Brain microvascular endothelial cell (primary cell): ENCODE measurements at regions not wholly inside any gene's neighbourhood (a gene's known extent, or its start where the extent isn't known, plus 50 kb on each side); places are given as distances from the start of the nearest gene placed in this dataset.
"Not testable (repeated sequence)": the region's sequence is repeated elsewhere in the genome, so short reads cannot be mapped to it uniquely, and the experiment has no call there.

Experiments
- DNase-seq: peaks from one replicate; pipeline ENCODE4 v3.0.0-alpha.2; 2020
- H3K27ac ChIP-seq: fragments of 250-450 bp; sonication (Bioruptor Pico); 2 replicates; pipeline ENCODE4 v1.5.1; 2020; ENCODE audit warnings: mild to moderate bottlenecking, moderate library complexity
- H3K27me3 ChIP-seq: fragments of 250-450 bp; sonication (Bioruptor Pico); replicated peaks from 2 replicates; pipeline ENCODE4 v1.5.1; 2020; ENCODE audit warnings: mild to moderate bottlenecking
- H3K36me3 ChIP-seq: fragments of 250-450 bp; sonication (Bioruptor Pico); replicated peaks from 2 replicates; pipeline ENCODE4 v1.5.1; 2020; ENCODE audit warnings: mild to moderate bottlenecking
- H3K4me3 ChIP-seq: 2 replicates; pipeline ENCODE4 v1.5.1; 2011; ENCODE audit warnings: low read depth, mild to moderate bottlenecking, control low read depth, low read length, moderate library complexity
- in situ Hi-C: cut with HindIII; loops from 2 replicates; pipeline ENCODE4 v1.10.0; 2017; ENCODE audit warnings: low sequenced_read_pairs, low pct_ligation_motif_present
- TF ChIP-seq, protein P1 (sequence below): IDR thresholded peaks from 2 replicates; pipeline ENCODE4 v1.5.1; 2011; ENCODE audit warnings: low read depth, mild to moderate bottlenecking, moderate library complexity, low read length, control low read depth, inconsistent platforms; ENCODE audit errors: missing control alignments

GRCh38 chr16:5302372-5303114 lies 204.9 kb upstream of the EEF2KMT start:
- TF ChIP-seq, protein P1, sequence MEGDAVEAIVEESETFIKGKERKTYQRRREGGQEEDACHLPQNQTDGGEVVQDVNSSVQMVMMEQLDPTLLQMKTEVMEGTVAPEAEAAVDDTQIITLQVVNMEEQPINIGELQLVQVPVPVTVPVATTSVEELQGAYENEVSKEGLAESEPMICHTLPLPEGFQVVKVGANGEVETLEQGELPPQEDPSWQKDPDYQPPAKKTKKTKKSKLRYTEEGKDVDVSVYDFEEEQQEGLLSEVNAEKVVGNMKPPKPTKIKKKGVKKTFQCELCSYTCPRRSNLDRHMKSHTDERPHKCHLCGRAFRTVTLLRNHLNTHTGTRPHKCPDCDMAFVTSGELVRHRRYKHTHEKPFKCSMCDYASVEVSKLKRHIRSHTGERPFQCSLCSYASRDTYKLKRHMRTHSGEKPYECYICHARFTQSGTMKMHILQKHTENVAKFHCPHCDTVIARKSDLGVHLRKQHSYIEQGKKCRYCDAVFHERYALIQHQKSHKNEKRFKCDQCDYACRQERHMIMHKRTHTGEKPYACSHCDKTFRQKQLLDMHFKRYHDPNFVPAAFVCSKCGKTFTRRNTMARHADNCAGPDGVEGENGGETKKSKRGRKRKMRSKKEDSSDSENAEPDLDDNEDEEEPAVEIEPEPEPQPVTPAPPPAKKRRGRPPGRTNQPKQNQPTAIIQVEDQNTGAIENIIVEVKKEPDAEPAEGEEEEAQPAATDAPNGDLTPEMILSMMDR: no peak
- Histone ChIP-seq H3K27ac (no peak overlapping the region), H3K4me3 (no peak overlapping the region), H3K36me3 (no peaks in the 10 kb centered on the region), H3K27me3 (no peaks in the 10 kb centered on the region)
- DNase-seq: no peak
- in situ Hi-C loops: no loop called here

DNA sequence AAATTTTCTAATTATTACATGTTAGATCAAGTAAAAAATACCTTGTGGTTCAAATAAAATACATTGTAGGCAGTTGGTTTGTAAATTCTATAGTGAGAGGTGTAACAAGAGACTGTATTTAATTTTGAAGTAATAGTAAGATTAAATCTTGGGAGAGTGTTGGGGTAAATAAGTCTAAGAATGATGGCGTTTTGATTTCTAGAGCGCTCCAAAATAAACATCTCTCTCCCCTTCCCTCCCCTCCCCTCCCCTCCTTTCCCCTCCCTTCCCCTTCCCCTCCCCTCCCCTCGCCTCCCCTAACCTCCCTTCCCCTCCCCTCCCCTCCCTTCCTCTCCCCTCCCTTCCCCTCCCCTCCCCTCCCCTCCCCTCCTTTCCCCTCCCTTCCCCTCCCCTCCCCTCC lies 200.6 kb upstream of the EEF2KMT start:
- H3K27ac ChIP-seq: no peak overlapping the region
- H3K4me3 ChIP-seq: no peak overlapping the region
- H3K27me3 ChIP-seq: no peaks in the 10 kb centered on the region
- no peaks in the 10 kb centered on the region for H3K36me3 ChIP-seq
- in situ Hi-C loops: no loop called here
- DNase-seq: no peak
- TF ChIP-seq, protein P1: no peak

GRCh38 chr16:5296176-5296575 lies 198.6 kb upstream of the EEF2KMT start:
- in situ Hi-C loops: no loop called here
- no peaks in the 10 kb centered on the region for H3K27me3 ChIP-seq
- H3K36me3 ChIP-seq: no peaks in the 10 kb centered on the region
- TF ChIP-seq, protein P1: no peak
- H3K27ac ChIP-seq: no peak overlapping the region
- DNase-seq: no peak
- no peak overlapping the region for H3K4me3 ChIP-seq

GRCh38 chr16:5295304-5295703 lies 197.7 kb upstream of the EEF2KMT start:
- H3K27me3 ChIP-seq, H3K36me3 ChIP-seq, in situ Hi-C loops, H3K27ac ChIP-seq, DNase-seq, H3K4me3 ChIP-seq: not testable (repeated sequence)

GRCh38 chr16:5282152-5282551 lies 184.6 kb upstream of the EEF2KMT start:
- H3K27me3 ChIP-seq, H3K27ac ChIP-seq, in situ Hi-C loops: not testable (repeated sequence)

GRCh38 chr16:5257462-5257861 lies 159.9 kb upstream of the EEF2KMT start:
- TF ChIP-seq, protein P1: no peak
- in situ Hi-C loops: no loop called here
- Histone ChIP-seq H3K4me3 (no peak overlapping the region), H3K27ac (no peak overlapping the region), H3K36me3 (no peaks in the 10 kb centered on the region), H3K27me3 (no peaks in the 10 kb centered on the region)
- no peak for DNase-seq

More at GRCh38 chr16:5282152-5282551, 184.6 kb upstream of the EEF2KMT start:
- not testable (repeated sequence) for DNase-seq, H3K36me3 ChIP-seq, H3K4me3 ChIP-seq

DNA sequence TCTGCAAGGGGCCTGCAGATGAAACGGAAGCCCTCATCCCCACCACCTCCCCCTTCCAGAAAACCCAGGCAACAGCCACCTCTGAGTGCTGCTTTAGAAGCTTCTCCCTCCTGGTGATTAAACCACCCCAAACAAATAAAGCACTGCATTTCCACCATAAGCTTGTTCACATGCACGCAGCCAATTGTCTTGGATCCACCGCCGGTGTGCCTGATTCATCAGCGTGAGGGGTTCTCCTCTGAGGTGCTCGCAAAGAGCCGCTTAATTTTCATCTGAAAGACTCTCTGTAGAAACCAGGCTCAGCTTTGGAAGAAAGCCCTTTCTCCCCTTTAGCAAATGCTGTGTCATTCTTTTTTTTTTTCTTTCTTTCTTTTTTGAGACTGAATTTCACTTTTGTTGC lies 155.2 kb upstream of the EEF2KMT start:
- Histone ChIP-seq H3K36me3 (no peaks in the 10 kb centered on the region), H3K27me3 (no peaks in the 10 kb centered on the region), H3K4me3 (no peak overlapping the region), H3K27ac (no peak overlapping the region)
- no peak for DNase-seq
- TF ChIP-seq, protein P1: no peak
- in situ Hi-C loops: no loop called here

DNA sequence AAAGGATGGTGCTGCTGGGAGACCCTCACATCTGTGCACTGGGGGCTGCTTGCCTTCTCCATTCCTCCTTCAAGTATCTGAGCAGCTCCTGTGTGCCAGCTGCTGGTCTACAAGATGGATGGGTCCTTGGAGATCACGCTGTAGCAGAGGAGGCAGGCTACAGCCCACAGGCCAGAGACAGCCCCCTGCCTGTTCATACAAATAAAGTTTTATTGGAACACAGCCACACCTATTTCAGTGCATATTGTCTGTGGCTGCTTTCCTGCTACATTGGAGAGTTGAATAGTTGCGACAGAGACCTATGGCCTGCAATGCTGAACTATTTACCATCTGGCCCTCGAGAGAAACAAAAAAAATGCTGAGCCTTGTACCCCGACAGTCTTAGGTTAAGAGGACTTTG lies 149.8 kb upstream of the EEF2KMT start:
- H3K27ac ChIP-seq, H3K27me3 ChIP-seq, DNase-seq, in situ Hi-C loops, H3K4me3 ChIP-seq, H3K36me3 ChIP-seq: not testable (repeated sequence)

DNA sequence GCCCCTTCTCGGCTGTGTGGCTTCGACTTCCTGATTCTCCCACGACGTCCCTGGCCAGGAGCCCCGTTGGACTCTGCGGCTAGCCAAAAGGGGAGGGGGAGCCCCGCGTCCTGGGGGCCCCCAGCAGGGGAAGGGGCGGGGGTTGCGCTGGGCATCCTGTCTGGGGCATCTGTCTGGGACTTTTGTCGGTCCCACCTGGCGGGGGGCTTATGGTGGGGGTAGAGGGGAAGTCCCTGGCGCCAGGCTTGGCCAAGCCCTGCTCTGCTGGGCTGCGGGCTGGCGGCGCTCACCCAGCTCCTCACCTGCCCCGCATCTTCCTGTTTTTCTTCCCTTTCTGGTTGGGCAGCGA lies 142.7 kb upstream of the EEF2KMT start:
- H3K4me3 ChIP-seq, H3K27ac ChIP-seq, DNase-seq, H3K36me3 ChIP-seq, H3K27me3 ChIP-seq, in situ Hi-C loops: not testable (repeated sequence)
